B cell (primary cell): ENCODE measurements at regions not wholly inside any gene's neighbourhood (a gene's known extent, or its start where the extent isn't known, plus 50 kb on each side); places are given as distances from the start of the nearest gene placed in this dataset.

ENCODE experiments used
- ATAC-seq: fragments of 200-7000 bp; cut with Tn5 transposase; one replicate; pipeline ENCODE4 v1.10.0; 2021; ENCODE audit warnings: low read depth, mild to moderate bottlenecking, moderate number of reproducible peaks, moderate library complexity
- CTCF ChIA-PET: fragments of 350-600 bp; sonication (Branson Sonifier 250); formaldehyde crosslinking; loops from one replicate; lab custom pipeline; 2021; ENCODE audit warnings: antibody characterized with exemption, inconsistent platforms; lab: Charles Lee
- POLR2A ChIA-PET: fragments of 350-600 bp; sonication (Branson Sonifier 250); formaldehyde crosslinking; loops from one replicate; lab custom pipeline; 2021; ENCODE audit warnings: antibody characterized with exemption; lab: Charles Lee
- DNase-seq: peaks from one replicate; pipeline ENCODE4 v3.0.0; 2013
- H2AFZ ChIP-seq: 2 replicates; pipeline ENCODE4 v1.6.1; 2012; ENCODE audit warnings: mild to moderate bottlenecking, low read depth, low read length; ENCODE audit not compliant: insufficient read depth, poor library complexity, severe bottlenecking
- H3K27ac ChIP-seq, 2 donors: 1 replicate in 1 of 2; 2 replicates in 1 of 2; pipeline ENCODE4 v1.5.1; 2012 to 2013; ENCODE audit warnings: low read length in 2 of 2, mild to moderate bottlenecking in 2 of 2, moderate library complexity in 1 of 2
- H3K27me3 ChIP-seq, 4 experiments: fragments of 200-600 bp in 1 of 4; sonication (generic) in 1 of 4; replicated peaks in 1 of 4; 1 replicate in 2 of 4; 2 replicates in 2 of 4; pipeline versions ENCODE4 v1.6.1 to v1.7.0; 2013 to 2016; ENCODE audit warnings: low read length in 3 of 4, mild to moderate bottlenecking in 2 of 4, mixed read lengths in 1 of 4, moderate library complexity in 1 of 4; ENCODE audit not compliant: insufficient read depth in 4 of 4, control insufficient read depth in 3 of 4; ENCODE audit errors: control extremely low read depth in 1 of 4
- H3K36me3 ChIP-seq, 2 experiments: replicated peaks in 1 of 2; 1 replicate in 1 of 2; 2 replicates in 1 of 2; pipeline versions ENCODE4 v1.6.1 to v1.7.1; 2013; ENCODE audit warnings: low read length in 1 of 2; ENCODE audit not compliant: insufficient read depth in 2 of 2, control insufficient read depth in 1 of 2; ENCODE audit errors: control extremely low read depth in 1 of 2, extremely low read depth in 1 of 2
- H3K4me1 ChIP-seq, 2 donors: fragments of 200-600 bp in 1 of 2; sonication (generic) in 1 of 2; 1 replicate in 1 of 2; 2 replicates in 1 of 2; pipeline versions ENCODE4 v1.5.1 to v1.6.1; 2013 to 2017; ENCODE audit warnings: low read length in 2 of 2; ENCODE audit not compliant: control insufficient read depth in 2 of 2, insufficient read depth in 2 of 2
- H3K4me2 ChIP-seq: replicated peaks from 2 replicates; pipeline ENCODE3; 2012; ENCODE audit warnings: mild to moderate bottlenecking, low read depth, low read length; ENCODE audit not compliant: poor library complexity, severe bottlenecking
- H3K4me3 ChIP-seq, 5 experiments: fragments of 200-600 bp in 1 of 5; sonication (generic) in 1 of 5; 1 replicate in 3 of 5; 2 replicates in 2 of 5; pipeline versions ENCODE4 v1.5.1 to v1.7.0; 2011 to 2016; ENCODE audit warnings: low read length in 4 of 5, mild to moderate bottlenecking in 4 of 5, low read depth in 2 of 5, control low read depth in 1 of 5, moderate library complexity in 1 of 5; ENCODE audit not compliant: insufficient read depth in 1 of 5; ENCODE audit errors: control extremely low read depth in 1 of 5, extremely low read depth in 1 of 5
- H3K79me2 ChIP-seq: fragments of 200-600 bp; sonication (generic); one replicate; pipeline ENCODE4 v1.6.0; 2016; ENCODE audit warnings: low read length; ENCODE audit not compliant: control insufficient read depth, insufficient read depth
- H3K9ac ChIP-seq: fragments of 200-600 bp; sonication (generic); 2 replicates; pipeline ENCODE4 v1.6.1; 2017; ENCODE audit warnings: mild to moderate bottlenecking, low read length, moderate library complexity
- H3K9me3 ChIP-seq, 3 donors: one replicate each; pipeline versions ENCODE4 v1.6.1 to v1.7.1; 2013; ENCODE audit warnings: low read length in 2 of 3; ENCODE audit not compliant: control insufficient read depth in 2 of 3, insufficient read depth in 1 of 3; ENCODE audit errors: control extremely low read depth in 1 of 3
- H4K20me1 ChIP-seq: 2 replicates; pipeline ENCODE4 v1.6.0; 2012; ENCODE audit warnings: mild to moderate bottlenecking, low read length; ENCODE audit not compliant: insufficient read depth, control insufficient read depth, poor library complexity, severe bottlenecking
- H3K27ac Mint-ChIP-seq: one replicate; pipeline ENCODE4 v1.8.0; 2021; ENCODE audit warnings: mixed read lengths
- H3K27me3 Mint-ChIP-seq: one replicate; pipeline ENCODE4 v1.8.0; 2021; ENCODE audit warnings: mixed read lengths
- H3K4me1 Mint-ChIP-seq: one replicate; pipeline ENCODE4 v1.8.0; 2021; ENCODE audit warnings: mixed read lengths
- H3K4me3 Mint-ChIP-seq: one replicate; pipeline ENCODE4 v1.8.0; 2021; ENCODE audit warnings: mixed read lengths
- H3K9me3 Mint-ChIP-seq: one replicate; pipeline ENCODE4 v1.8.0; 2022; ENCODE audit warnings: mixed read lengths; ENCODE audit not compliant: insufficient read depth
- EZH2 ChIP-seq: IDR thresholded peaks from 2 replicates; pipeline ENCODE4 v1.6.1; 2012; ENCODE audit warnings: borderline replicate concordance, low read depth, mild to moderate bottlenecking, moderate library complexity, low read length; ENCODE audit not compliant: insufficient read depth, poor library complexity, severe bottlenecking
- WGBS: methylation state at CpG from one replicate; pipeline ENCODE4 v1.1.5; 2013; ENCODE audit warnings: missing lambda C conversion rate; ENCODE audit not compliant: insufficient coverage; 5-methylcytosine and 5-hydroxymethylcytosine counted together
- intact Hi-C: fragments of 100-400 bp; cut with micrococcal nuclease; formaldehyde crosslinking; loops from one replicate; pipeline ENCODE4 v1.10.0; 2022
- TF ChIP-seq, protein P1 (sequence below): fragments of 200-600 bp; IDR thresholded peaks from one replicate; pipeline ENCODE4 v1.8.0; 2022; ENCODE audit warnings: antibody characterized with exemption, mild to moderate bottlenecking

DNA sequence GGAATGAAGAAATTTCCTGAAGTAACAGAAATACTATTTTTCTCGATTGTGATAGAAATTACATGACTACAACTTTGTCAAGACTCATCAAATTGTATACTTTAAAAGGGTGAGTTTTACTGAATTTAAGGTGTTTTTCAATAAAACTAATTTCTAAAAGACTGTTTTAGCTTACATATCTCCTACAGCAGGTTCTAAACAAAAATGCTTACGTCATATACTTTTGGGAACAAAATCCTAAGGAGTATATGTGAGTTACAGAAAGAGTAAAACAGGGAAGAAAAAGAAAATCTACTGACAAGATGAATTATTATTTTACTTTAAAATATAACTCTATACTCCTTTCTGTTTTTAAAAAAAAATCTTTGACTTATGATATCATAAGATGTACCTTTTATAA, 660.3 kb upstream of the PKDCC start:
- Histone ChIP-seq H3K79me2 (no peaks in the 10 kb centered on the region), H3K4me3 (no peak overlapping the region), H3K9me3 (no peaks in the 10 kb centered on the region), H3K36me3 (no peaks in the 10 kb centered on the region), H2AFZ (no peak overlapping the region), H4K20me1 (no peaks in the 10 kb centered on the region), H3K27me3 (no peaks in the 10 kb centered on the region), H3K4me2 (no peak overlapping the region), H3K27ac (no peak overlapping the region), H3K4me1 (no peaks in the 10 kb centered on the region), H3K9ac (no peak overlapping the region)
- no peak overlapping the region for H3K4me3 Mint-ChIP-seq
- H3K27me3 Mint-ChIP-seq: no peaks in the 10 kb centered on the region
- DNase-seq (no peak), ATAC-seq (no peak)
- H3K27ac Mint-ChIP-seq: no peak overlapping the region
- no peaks in the 10 kb centered on the region for H3K4me1 Mint-ChIP-seq
- H3K9me3 Mint-ChIP-seq: peaks cover 4% of the 10 kb centered on the region
- TF ChIP-seq EZH2: no peak
- TF ChIP-seq, protein P1, sequence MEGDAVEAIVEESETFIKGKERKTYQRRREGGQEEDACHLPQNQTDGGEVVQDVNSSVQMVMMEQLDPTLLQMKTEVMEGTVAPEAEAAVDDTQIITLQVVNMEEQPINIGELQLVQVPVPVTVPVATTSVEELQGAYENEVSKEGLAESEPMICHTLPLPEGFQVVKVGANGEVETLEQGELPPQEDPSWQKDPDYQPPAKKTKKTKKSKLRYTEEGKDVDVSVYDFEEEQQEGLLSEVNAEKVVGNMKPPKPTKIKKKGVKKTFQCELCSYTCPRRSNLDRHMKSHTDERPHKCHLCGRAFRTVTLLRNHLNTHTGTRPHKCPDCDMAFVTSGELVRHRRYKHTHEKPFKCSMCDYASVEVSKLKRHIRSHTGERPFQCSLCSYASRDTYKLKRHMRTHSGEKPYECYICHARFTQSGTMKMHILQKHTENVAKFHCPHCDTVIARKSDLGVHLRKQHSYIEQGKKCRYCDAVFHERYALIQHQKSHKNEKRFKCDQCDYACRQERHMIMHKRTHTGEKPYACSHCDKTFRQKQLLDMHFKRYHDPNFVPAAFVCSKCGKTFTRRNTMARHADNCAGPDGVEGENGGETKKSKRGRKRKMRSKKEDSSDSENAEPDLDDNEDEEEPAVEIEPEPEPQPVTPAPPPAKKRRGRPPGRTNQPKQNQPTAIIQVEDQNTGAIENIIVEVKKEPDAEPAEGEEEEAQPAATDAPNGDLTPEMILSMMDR: no peak
- ChIA-PET CTCF (no interaction called here), POLR2A (no interaction called here)
- intact Hi-C loops: no loop called here
- no CpG with 5 or more reads among the region's 2 CpGs for WGBS

DNA sequence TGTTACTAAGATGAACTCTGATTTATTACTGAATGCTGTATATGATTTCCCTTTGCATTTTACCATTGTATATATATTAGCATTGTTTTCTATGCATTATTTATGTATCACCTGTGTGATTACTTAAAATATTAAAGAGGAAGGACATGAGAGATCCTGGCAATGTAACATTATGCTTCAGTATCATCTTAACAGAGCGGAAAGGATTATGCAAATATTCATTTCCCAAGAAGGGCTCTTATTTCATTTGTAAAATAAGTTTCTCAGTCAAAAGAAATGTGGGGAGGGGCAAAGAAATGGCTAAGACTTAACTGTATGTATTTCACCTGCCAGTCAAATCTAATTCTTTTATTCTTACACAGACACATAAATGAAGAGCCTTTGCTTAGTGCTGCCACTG, 654.2 kb upstream of the PKDCC start:
- CTCF ChIA-PET: no interaction called here
- Histone ChIP-seq H3K4me1 (no peaks in the 10 kb centered on the region), H3K9ac (no peak overlapping the region), H3K36me3 (no peaks in the 10 kb centered on the region), H3K4me3 (no peak overlapping the region), H3K79me2 (no peaks in the 10 kb centered on the region), H2AFZ (no peak overlapping the region), H3K9me3 (no peaks in the 10 kb centered on the region), H3K27me3 (no peaks in the 10 kb centered on the region), H3K4me2 (no peak overlapping the region), H4K20me1 (no peaks in the 10 kb centered on the region), H3K27ac (no peak overlapping the region)
- Mint-ChIP-seq H3K27ac (no peak overlapping the region), H3K4me1 (no peaks in the 10 kb centered on the region), H3K9me3 (peaks cover 7% of the 10 kb centered on the region), H3K4me3 (no peak overlapping the region), H3K27me3 (no peaks in the 10 kb centered on the region)
- no peak for TF ChIP-seq EZH2
- TF ChIP-seq, protein P1: no peak
- DNase-seq (no peak), ATAC-seq (no peak)
- POLR2A ChIA-PET: no interaction called here
- WGBS: no CpG with 5 or more reads among the region's 1 CpG
- intact Hi-C loops: no loop called here
